ENCODE measurements at regions not wholly inside any gene's neighbourhood (a gene's known extent, or its start where the extent isn't known, plus 50 kb on each side); places are given as distances from the start of the nearest gene placed in this dataset.

DNA sequence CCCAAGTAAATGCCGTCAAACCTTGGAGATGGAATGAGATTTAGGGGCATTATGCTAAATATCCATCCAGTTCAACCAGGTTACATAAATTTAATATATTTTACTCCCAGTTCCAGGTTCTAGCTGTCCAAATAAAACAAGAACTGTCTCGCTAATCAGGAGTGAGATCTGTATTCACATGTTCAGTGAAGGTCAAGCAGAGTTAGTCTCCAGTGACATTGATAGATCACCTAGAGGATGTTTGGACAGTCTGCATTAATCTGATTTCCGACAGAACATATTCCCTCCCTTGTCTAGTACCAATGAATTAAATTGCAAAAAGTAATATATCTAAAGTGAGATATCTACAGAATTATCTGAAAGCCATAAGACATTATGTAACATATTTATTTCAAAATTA, 979.4 kb upstream of the CNTNAP5 start:
- POLR2A ChIA-PET, result no interaction called here
- no peaks in the 10 kb centered on the region for H3K36me3 ChIP-seq (ENCODE audit: control insufficient read depth in 2 of 2, insufficient read depth in 1 of 2, low read length in 2 of 2)
- H3K4me1 ChIP-seq (ENCODE audit: control insufficient read depth, insufficient read depth, low read length), result no peaks in the 10 kb centered on the region
- no peak for TF ChIP-seq GLIS1 (tag by site-specific recombination; IDR thresholded peaks at IDR 0.05)
- TF ChIP-seq, protein P1, sequence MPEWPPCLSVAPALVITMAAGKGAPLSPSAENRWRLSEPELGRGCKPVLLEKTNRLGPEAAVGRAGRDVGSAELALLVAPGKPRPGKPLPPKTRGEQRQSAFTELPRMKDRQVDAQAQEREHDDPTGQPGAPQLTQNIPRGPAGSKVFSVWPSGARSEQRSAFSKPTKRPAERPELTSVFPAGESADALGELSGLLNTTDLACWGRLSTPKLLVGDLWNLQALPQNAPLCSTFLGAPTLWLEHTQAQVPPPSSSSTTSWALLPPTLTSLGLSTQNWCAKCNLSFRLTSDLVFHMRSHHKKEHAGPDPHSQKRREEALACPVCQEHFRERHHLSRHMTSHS (tag by site-specific recombination; IDR thresholded peaks at IDR 0.05), result no peak
- no peak for TF ChIP-seq KLF8 (tag by site-specific recombination; IDR thresholded peaks at IDR 0.05)
- TF ChIP-seq ZNF529 (tag by site-specific recombination; IDR thresholded peaks at IDR 0.05; ENCODE audit: insufficient replicate concordance), result no peak
- no peak for TF ChIP-seq KLF9 (tag by site-specific recombination; IDR thresholded peaks at IDR 0.05; ENCODE audit: low read depth)
- no peak for TF ChIP-seq TRIM28 (IDR thresholded peaks at IDR 0.05; ENCODE audit: borderline replicate concordance, low read length)
- no peak for TF ChIP-seq ZNF76 (tag by site-specific recombination; IDR thresholded peaks at IDR 0.05; ENCODE audit: borderline replicate concordance, low read depth)
- TF ChIP-seq, protein P2, sequence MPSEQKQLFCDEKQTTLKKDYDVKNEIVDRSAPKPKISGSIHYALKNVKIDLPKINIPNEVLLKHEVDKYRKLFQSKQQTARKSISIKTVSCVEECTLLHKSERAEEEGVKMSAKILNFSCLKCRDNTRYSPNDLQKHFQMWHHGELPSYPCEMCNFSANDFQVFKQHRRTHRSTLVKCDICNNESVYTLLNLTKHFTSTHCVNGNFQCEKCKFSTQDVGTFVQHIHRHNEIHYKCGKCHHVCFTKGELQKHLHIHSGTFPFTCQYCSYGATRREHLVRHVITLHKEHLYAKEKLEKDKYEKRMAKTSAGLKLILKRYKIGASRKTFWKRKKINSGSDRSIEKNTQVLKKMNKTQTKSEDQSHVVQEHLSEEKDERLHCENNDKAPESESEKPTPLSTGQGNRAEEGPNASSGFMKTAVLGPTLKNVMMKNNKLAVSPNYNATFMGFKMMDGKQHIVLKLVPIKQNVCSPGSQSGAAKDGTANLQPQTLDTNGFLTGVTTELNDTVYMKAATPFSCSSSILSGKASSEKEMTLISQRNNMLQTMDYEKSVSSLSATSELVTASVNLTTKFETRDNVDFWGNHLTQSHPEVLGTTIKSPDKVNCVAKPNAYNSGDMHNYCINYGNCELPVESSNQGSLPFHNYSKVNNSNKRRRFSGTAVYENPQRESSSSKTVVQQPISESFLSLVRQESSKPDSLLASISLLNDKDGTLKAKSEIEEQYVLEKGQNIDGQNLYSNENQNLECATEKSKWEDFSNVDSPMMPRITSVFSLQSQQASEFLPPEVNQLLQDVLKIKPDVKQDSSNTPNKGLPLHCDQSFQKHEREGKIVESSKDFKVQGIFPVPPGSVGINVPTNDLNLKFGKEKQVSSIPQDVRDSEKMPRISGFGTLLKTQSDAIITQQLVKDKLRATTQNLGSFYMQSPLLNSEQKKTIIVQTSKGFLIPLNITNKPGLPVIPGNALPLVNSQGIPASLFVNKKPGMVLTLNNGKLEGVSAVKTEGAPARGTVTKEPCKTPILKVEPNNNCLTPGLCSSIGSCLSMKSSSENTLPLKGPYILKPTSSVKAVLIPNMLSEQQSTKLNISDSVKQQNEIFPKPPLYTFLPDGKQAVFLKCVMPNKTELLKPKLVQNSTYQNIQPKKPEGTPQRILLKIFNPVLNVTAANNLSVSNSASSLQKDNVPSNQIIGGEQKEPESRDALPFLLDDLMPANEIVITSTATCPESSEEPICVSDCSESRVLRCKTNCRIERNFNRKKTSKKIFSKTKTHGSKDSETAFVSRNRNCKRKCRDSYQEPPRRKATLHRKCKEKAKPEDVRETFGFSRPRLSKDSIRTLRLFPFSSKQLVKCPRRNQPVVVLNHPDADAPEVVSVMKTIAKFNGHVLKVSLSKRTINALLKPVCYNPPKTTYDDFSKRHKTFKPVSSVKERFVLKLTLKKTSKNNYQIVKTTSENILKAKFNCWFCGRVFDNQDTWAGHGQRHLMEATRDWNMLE (tag by site-specific recombination; conservative IDR thresholded peaks at IDR 0.05; ENCODE audit: low read depth), result no peak
- no peak for TF ChIP-seq ZNF10 (tag by site-specific recombination; IDR thresholded peaks at IDR 0.05)
- TF ChIP-seq, protein P3, sequence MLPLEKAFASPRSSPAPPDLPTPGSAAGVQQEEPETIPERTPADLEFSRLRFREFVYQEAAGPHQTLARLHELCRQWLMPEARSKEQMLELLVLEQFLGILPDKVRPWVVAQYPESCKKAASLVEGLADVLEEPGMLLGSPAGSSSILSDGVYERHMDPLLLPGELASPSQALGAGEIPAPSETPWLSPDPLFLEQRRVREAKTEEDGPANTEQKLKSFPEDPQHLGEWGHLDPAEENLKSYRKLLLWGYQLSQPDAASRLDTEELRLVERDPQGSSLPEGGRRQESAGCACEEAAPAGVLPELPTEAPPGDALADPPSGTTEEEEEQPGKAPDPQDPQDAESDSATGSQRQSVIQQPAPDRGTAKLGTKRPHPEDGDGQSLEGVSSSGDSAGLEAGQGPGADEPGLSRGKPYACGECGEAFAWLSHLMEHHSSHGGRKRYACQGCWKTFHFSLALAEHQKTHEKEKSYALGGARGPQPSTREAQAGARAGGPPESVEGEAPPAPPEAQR (tag by site-specific recombination; IDR thresholded peaks at IDR 0.05), result no peak
- TF ChIP-seq ZNF394 (tag by site-specific recombination; IDR thresholded peaks at IDR 0.05; ENCODE audit: borderline replicate concordance), result no peak
- TF ChIP-seq, protein P4, sequence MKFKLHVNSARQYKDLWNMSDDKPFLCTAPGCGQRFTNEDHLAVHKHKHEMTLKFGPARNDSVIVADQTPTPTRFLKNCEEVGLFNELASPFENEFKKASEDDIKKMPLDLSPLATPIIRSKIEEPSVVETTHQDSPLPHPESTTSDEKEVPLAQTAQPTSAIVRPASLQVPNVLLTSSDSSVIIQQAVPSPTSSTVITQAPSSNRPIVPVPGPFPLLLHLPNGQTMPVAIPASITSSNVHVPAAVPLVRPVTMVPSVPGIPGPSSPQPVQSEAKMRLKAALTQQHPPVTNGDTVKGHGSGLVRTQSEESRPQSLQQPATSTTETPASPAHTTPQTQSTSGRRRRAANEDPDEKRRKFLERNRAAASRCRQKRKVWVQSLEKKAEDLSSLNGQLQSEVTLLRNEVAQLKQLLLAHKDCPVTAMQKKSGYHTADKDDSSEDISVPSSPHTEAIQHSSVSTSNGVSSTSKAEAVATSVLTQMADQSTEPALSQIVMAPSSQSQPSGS (tag by site-specific recombination; IDR thresholded peaks at IDR 0.05; ENCODE audit: low read depth), result no peak
- no peak for TF ChIP-seq ZNF707 (tag by site-specific recombination; IDR thresholded peaks at IDR 0.05)
- TF ChIP-seq ZBTB20 (tag by site-specific recombination; IDR thresholded peaks at IDR 0.05), result no peak
- CTCF ChIA-PET, result no interaction called here
- no peaks in the 10 kb centered on the region for H3K9me3 ChIP-seq (ENCODE audit: control insufficient read depth, insufficient read depth, low read depth, low read length)
- no peak overlapping the region for H3K4me3 ChIP-seq (ENCODE audit: low read depth, low read length)
- no peak overlapping the region for H3K27ac ChIP-seq (ENCODE audit: extremely low read depth, low read depth, low read length)

DNA sequence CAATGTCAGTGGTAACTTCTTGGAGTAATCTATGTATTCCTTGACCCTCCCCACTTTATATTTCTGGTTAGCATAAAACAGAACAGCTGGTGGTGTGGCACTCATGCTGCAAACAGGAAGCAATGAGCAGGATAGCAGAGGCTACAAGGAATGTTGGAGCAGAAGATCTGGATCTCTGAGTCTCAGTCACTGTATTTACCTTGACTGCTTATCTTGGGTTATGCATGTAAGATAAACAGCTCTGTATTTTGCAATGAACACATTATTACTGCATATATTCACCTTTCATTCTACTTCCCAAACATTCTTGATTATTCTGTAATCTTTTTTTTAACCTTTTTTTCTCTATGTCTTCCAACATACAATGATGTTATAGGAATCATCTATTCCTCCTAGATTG, 977.9 kb upstream of the CNTNAP5 start:
- H3K36me3 ChIP-seq (ENCODE audit: control insufficient read depth in 2 of 2, insufficient read depth in 1 of 2, low read length in 2 of 2), result no peaks in the 10 kb centered on the region
- H3K9me3 ChIP-seq (ENCODE audit: control insufficient read depth, insufficient read depth, low read depth, low read length), result no peaks in the 10 kb centered on the region
- no peak overlapping the region for H3K4me3 ChIP-seq (ENCODE audit: low read depth, low read length)
- TF ChIP-seq ZFP69B (tag by site-specific recombination; IDR thresholded peaks at IDR 0.05) (no peak), ZNF701 (tag by site-specific recombination; IDR thresholded peaks at IDR 0.05) (no peak), ZNF548 (tag by site-specific recombination; IDR thresholded peaks at IDR 0.05) (no peak)
- TF ChIP-seq, protein P5, sequence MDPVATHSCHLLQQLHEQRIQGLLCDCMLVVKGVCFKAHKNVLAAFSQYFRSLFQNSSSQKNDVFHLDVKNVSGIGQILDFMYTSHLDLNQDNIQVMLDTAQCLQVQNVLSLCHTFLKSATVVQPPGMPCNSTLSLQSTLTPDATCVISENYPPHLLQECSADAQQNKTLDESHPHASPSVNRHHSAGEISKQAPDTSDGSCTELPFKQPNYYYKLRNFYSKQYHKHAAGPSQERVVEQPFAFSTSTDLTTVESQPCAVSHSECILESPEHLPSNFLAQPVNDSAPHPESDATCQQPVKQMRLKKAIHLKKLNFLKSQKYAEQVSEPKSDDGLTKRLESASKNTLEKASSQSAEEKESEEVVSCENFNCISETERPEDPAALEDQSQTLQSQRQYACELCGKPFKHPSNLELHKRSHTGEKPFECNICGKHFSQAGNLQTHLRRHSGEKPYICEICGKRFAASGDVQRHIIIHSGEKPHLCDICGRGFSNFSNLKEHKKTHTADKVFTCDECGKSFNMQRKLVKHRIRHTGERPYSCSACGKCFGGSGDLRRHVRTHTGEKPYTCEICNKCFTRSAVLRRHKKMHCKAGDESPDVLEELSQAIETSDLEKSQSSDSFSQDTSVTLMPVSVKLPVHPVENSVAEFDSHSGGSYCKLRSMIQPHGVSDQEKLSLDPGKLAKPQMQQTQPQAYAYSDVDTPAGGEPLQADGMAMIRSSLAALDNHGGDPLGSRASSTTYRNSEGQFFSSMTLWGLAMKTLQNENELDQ (tag by site-specific recombination; IDR thresholded peaks at IDR 0.05; ENCODE audit: low read depth), result no peak
- ChIA-PET CTCF (no interaction called here), POLR2A (no interaction called here)
- H3K4me1 ChIP-seq (ENCODE audit: control insufficient read depth, insufficient read depth, low read length), result no peaks in the 10 kb centered on the region
- no peak overlapping the region for H3K27ac ChIP-seq (ENCODE audit: extremely low read depth, low read depth, low read length)
